IMR-90 (cell line): ENCODE measurements at regions not wholly inside any gene's neighbourhood (a gene's known extent, or its start where the extent isn't known, plus 50 kb on each side); places are given as distances from the start of the nearest gene placed in this dataset.

ENCODE experiments used
- CEBPB ChIP-seq: IDR thresholded peaks from 2 replicates; pipeline ENCODE4 v1.6.1; 2012; ENCODE audit warnings: low read depth, low read length, improper control_type of control experiment
- MAFK ChIP-seq: IDR thresholded peaks from 2 replicates; pipeline ENCODE4 v1.6.1; 2012; ENCODE audit warnings: low read depth, low read length, improper control_type of control experiment
- MAZ ChIP-seq: IDR thresholded peaks from 2 replicates; pipeline ENCODE4 v1.6.1; 2012; ENCODE audit warnings: low read depth, mild to moderate bottlenecking, low read length, improper control_type of control experiment, moderate library complexity, borderline replicate concordance
- MXI1 ChIP-seq: IDR thresholded peaks from 2 replicates; pipeline ENCODE4 v1.6.1; 2012; ENCODE audit warnings: low read depth, mild to moderate bottlenecking, low read length, moderate library complexity, borderline replicate concordance
- POLR2A ChIP-seq: IDR thresholded peaks from 2 replicates; pipeline ENCODE4 v1.6.1; 2012; ENCODE audit warnings: mild to moderate bottlenecking, low read depth, low read length
- RAD21 ChIP-seq: IDR thresholded peaks from 2 replicates; pipeline ENCODE4 v1.6.1; 2012; ENCODE audit warnings: low read length, improper control_type of control experiment
- RCOR1 ChIP-seq: IDR thresholded peaks from 2 replicates; pipeline ENCODE4 v1.6.1; 2012; ENCODE audit warnings: mild to moderate bottlenecking, low read length, improper control_type of control experiment; ENCODE audit not compliant: insufficient replicate concordance
- RFX5 ChIP-seq: IDR thresholded peaks from 2 replicates; pipeline ENCODE4 v1.8.0; 2012; ENCODE audit warnings: low read depth, mild to moderate bottlenecking, low read length, moderate library complexity
- SMC3 ChIP-seq: fragments of 150-350 bp; IDR thresholded peaks from 2 replicates; pipeline ENCODE4 v1.6.1; 2016; ENCODE audit warnings: low read depth, mild to moderate bottlenecking, antibody characterized with exemption, low read length, moderate library complexity
- TF ChIP-seq, protein P1 (sequence below): conservative IDR thresholded peaks from 2 replicates; pipeline ENCODE4 v1.5.1; 2012; ENCODE audit warnings: mild to moderate bottlenecking, low read depth, low read length, improper control_type of control experiment
- TF ChIP-seq, protein P2 (sequence below): fragments of 150-350 bp; IDR thresholded peaks from 2 replicates; pipeline ENCODE4 v1.6.1; 2017; ENCODE audit warnings: mild to moderate bottlenecking, antibody characterized with exemption, low read length, low read depth

DNA sequence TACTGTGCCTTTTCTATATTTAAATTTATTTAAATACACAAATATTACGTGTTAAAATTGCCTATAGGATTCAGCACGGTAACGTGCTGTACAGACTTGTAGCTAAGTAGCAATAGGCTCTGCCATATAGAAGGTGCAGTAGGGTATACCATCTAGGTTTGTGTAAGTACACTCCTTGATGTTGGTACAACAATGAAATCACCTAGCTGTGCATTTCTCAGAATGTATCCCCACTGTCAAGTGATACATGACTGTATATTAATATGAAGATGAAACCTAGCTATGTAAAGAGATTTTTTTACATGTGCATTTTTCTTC, 431.2 kb downstream of the KCTD8 start:
- TF ChIP-seq, protein P1, sequence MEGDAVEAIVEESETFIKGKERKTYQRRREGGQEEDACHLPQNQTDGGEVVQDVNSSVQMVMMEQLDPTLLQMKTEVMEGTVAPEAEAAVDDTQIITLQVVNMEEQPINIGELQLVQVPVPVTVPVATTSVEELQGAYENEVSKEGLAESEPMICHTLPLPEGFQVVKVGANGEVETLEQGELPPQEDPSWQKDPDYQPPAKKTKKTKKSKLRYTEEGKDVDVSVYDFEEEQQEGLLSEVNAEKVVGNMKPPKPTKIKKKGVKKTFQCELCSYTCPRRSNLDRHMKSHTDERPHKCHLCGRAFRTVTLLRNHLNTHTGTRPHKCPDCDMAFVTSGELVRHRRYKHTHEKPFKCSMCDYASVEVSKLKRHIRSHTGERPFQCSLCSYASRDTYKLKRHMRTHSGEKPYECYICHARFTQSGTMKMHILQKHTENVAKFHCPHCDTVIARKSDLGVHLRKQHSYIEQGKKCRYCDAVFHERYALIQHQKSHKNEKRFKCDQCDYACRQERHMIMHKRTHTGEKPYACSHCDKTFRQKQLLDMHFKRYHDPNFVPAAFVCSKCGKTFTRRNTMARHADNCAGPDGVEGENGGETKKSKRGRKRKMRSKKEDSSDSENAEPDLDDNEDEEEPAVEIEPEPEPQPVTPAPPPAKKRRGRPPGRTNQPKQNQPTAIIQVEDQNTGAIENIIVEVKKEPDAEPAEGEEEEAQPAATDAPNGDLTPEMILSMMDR, result no peak
- no peak for TF ChIP-seq POLR2A
- TF ChIP-seq RAD21, result no peak
- TF ChIP-seq MAZ, result no peak
- no peak for TF ChIP-seq RFX5
- no peak for TF ChIP-seq RCOR1
- no peak for TF ChIP-seq CEBPB
- no peak for TF ChIP-seq SMC3
- no peak for TF ChIP-seq MAFK
- TF ChIP-seq, protein P2, sequence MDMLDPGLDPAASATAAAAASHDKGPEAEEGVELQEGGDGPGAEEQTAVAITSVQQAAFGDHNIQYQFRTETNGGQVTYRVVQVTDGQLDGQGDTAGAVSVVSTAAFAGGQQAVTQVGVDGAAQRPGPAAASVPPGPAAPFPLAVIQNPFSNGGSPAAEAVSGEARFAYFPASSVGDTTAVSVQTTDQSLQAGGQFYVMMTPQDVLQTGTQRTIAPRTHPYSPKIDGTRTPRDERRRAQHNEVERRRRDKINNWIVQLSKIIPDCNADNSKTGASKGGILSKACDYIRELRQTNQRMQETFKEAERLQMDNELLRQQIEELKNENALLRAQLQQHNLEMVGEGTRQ, result no peak
- TF ChIP-seq MXI1, result no peak
